Vagina (tissue), 2 donors: ENCODE measurements at regions not wholly inside any gene's neighbourhood (a gene's known extent, or its start where the extent isn't known, plus 50 kb on each side); places are given as distances from the start of the nearest gene placed in this dataset.

ENCODE experiments used
- DNase-seq, 2 donors: peaks; one replicate each; pipeline ENCODE4 v3.0.0-alpha.2; 2017; ENCODE audit errors: extremely low spot score in 2 of 2
- H3K27ac ChIP-seq: fragments of 200-600 bp; sonication (generic); one replicate; pipeline ENCODE4 v1.5.1; 2019
- H3K27me3 ChIP-seq: fragments of 200-600 bp; sonication (generic); one replicate; pipeline ENCODE4 v1.5.1; 2019
- H3K36me3 ChIP-seq, 2 donors: fragments of 200-600 bp; sonication (generic); one replicate each; pipeline ENCODE4 v1.5.1; 2017 to 2019
- H3K4me1 ChIP-seq: fragments of 200-600 bp; sonication (generic); one replicate; pipeline ENCODE4 v1.5.1; 2019
- H3K4me3 ChIP-seq, 2 donors: fragments of 200-600 bp; sonication (generic); 1 replicate in 1 of 2; 2 replicates in 1 of 2; pipeline ENCODE4 v1.5.1; 2016 to 2019
- H3K9me3 ChIP-seq: fragments of 200-600 bp; sonication (generic); one replicate; pipeline ENCODE4 v1.5.1; 2019
- CTCF ChIP-seq, 3 experiments: fragments of 450-650 bp in 2 of 3; fragments of 200-600 bp in 1 of 3; sonication (generic) in 1 of 3; IDR thresholded peaks; one replicate each; pipeline ENCODE4 v1.5.1; 2017 to 2019; ENCODE audit warnings: antibody characterized with exemption in 3 of 3, mild to moderate bottlenecking in 2 of 3, moderate library complexity in 2 of 3
- POLR2A ChIP-seq, 2 donors: fragments of 450-650 bp; IDR thresholded peaks; one replicate each; pipeline ENCODE4 v1.6.1; 2017; ENCODE audit warnings: antibody characterized with exemption in 2 of 2, mild to moderate bottlenecking in 2 of 2, moderate library complexity in 2 of 2
- POLR2AphosphoS5 ChIP-seq, 2 donors: sonication (generic); formaldehyde crosslinking; IDR thresholded peaks; one replicate each; pipeline ENCODE4 v1.9.0; 2017; ENCODE audit warnings: antibody characterized with exemption in 2 of 2, mild to moderate bottlenecking in 2 of 2, low read depth in 1 of 2; ENCODE audit not compliant: insufficient read depth in 1 of 2
- intact Hi-C: fragments of 100-400 bp; cut with DNase I; formaldehyde crosslinking; loops from one replicate; pipeline ENCODE4 v1.15.1; 2023

DNA sequence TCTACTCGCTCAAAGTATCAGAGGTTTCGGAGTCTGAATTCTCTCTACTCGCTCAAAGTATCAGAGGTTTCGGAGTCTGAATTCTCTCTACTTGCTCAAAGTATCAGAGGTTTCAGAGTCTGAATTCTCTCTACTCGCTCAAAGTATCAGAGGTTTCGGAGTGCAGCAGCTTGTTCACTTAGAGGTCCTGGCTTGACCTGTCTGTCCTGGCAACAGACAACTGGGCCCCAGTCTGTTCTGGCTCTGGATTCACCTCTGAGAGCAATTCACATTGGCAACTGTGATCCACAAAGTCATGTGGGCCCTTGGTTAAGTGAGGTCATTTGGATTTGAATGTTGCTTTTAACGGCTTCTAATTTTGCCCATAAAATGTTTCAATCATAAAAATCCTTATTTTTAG is 63.9 kb upstream of the ST8SIA6 start:
- H3K9me3 ChIP-seq: no peaks in the 10 kb centered on the region
- no peaks in the 10 kb centered on the region for H3K36me3 ChIP-seq

DNA sequence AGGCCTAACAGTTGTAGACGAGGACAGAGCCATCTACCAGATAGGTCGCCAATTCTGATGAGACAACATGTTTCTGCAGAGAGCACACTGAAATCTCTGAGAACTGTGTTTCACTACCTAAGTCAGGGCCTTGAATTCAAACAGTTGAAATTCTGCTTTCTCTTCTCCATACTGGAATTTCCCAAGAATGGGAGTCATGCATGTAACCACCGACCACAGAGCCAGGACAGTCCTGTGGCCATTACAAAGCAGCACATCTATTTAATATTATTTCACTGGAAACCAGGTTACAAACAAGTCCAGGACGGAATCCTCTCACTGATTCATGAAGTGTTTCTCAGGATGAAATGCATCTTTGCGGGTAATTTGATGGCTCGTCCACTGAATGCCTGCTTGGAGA is 62.0 kb upstream of the ST8SIA6 start:
- DNase-seq: no peak
- TF ChIP-seq POLR2AphosphoS5 (IDR thresholded peaks at IDR 0.05; ENCODE audit: insufficient read depth in 1 of 2, low read depth in 1 of 2) (no peak), CTCF (IDR thresholded peaks at IDR 0.05) (no peak), POLR2A (IDR thresholded peaks at IDR 0.05) (no peak)
- H3K4me1 ChIP-seq: no peaks in the 10 kb centered on the region
- H3K4me3 ChIP-seq: no peak overlapping the region
- intact Hi-C loops: no loop called here
- H3K27me3 ChIP-seq: no peaks in the 10 kb centered on the region
- no peaks in the 10 kb centered on the region for H3K36me3 ChIP-seq
- no peak overlapping the region for H3K27ac ChIP-seq
- H3K9me3 ChIP-seq: no peaks in the 10 kb centered on the region

More for the DNA sequence above, 63.9 kb upstream of the ST8SIA6 start:
- Histone ChIP-seq H3K27ac (no peak overlapping the region), H3K27me3 (no peaks in the 10 kb centered on the region), H3K4me3 (no peak overlapping the region), H3K4me1 (no peaks in the 10 kb centered on the region)
- intact Hi-C loops: no loop called here
- no peak for TF ChIP-seq POLR2A (IDR thresholded peaks at IDR 0.05)
- no peak for TF ChIP-seq POLR2AphosphoS5 (IDR thresholded peaks at IDR 0.05; ENCODE audit: insufficient read depth in 1 of 2, low read depth in 1 of 2)
- no peak for TF ChIP-seq CTCF (IDR thresholded peaks at IDR 0.05)
- DNase-seq: no peak

- no peaks in the 10 kb centered on the region for H3K27me3 ChIP-seq
- intact Hi-C loops: no loop called here
- no peaks in the 10 kb centered on the region for H3K4me1 ChIP-seq
- peak in 1 of 2 donors; percentile 27 for TF ChIP-seq POLR2AphosphoS5 (IDR thresholded peaks at IDR 0.05; ENCODE audit: insufficient read depth in 1 of 2, low read depth in 1 of 2)
- no peak for TF ChIP-seq CTCF (IDR thresholded peaks at IDR 0.05)
- no peak for DNase-seq
- H3K36me3 ChIP-seq: no peaks in the 10 kb centered on the region
- no peak overlapping the region for H3K4me3 ChIP-seq
- no peaks in the 10 kb centered on the region for H3K9me3 ChIP-seq
- no peak overlapping the region for H3K27ac ChIP-seq
Measured at GRCh38 chr10:17512341-17513001, 58.1 kb upstream of the ST8SIA6 start.

DNA sequence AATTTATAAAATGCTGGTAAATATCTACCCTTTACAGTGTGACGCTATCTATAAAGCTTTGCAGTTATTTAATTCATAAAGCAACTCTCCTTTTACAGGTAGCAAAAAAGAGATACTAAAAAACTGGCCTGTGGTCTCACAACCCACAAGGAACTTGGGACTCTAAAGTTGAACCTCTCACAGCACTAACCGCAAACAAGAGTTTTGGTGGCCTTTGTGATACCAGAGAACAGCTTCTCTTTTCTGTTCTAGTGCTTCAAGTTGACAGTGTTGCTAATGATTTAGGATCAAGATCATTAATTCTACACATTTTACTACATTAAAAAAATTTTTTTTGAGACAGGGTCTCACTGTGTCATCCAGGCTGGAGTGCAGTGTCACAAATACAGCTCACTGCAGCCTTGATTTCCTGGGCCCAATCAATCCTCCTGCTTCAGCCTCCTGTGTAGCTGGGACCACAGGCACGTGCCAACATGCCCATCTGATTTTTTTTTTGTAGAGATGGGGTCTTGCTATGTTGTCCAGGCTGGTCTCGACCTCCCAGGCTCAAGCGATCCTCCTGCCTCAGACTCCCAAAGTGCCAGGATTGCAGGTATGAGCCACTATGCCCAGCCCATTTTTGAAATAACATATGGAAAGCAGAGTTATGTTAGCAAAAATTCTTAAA is 56.0 kb upstream of the ST8SIA6 start:
- Histone ChIP-seq H3K4me1 (no peaks in the 10 kb centered on the region), H3K9me3 (no peaks in the 10 kb centered on the region), H3K4me3 (no peak overlapping the region), H3K27me3 (no peaks in the 10 kb centered on the region), H3K36me3 (no peaks in the 10 kb centered on the region), H3K27ac (no peak overlapping the region)
- TF ChIP-seq POLR2AphosphoS5 (IDR thresholded peaks at IDR 0.05; ENCODE audit: insufficient read depth in 1 of 2, low read depth in 1 of 2) (no peak), POLR2A (IDR thresholded peaks at IDR 0.05) (no peak), CTCF (IDR thresholded peaks at IDR 0.05) (no peak)
- no peak for DNase-seq
- intact Hi-C loops: no loop called here

DNA sequence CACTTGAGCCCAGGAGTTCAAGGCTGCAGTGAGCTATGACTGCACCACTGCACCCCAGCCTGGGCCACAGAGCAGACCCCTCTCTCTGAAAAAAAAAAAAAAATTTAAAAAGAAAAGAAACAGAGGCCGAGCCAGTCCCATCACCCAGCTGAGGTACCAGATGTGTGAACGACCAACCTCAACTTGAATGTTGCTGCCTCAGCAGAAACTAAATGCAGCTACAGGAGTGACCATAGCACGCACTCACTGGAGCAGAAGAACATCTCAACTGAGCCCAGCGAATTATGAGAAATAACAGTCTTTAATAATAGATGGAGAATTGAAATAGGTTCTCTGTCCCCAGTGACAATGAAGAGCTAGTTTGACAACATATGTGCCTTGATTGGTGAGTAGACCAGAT is 53.1 kb upstream of the ST8SIA6 start:
- Histone ChIP-seq H3K4me3 (no peak overlapping the region), H3K36me3 (no peaks in the 10 kb centered on the region), H3K4me1 (no peaks in the 10 kb centered on the region), H3K27ac (no peak overlapping the region), H3K9me3 (no peaks in the 10 kb centered on the region), H3K27me3 (no peaks in the 10 kb centered on the region)
- TF ChIP-seq POLR2A (IDR thresholded peaks at IDR 0.05): no peak
- TF ChIP-seq CTCF (IDR thresholded peaks at IDR 0.05): no peak
- no peak for TF ChIP-seq POLR2AphosphoS5 (IDR thresholded peaks at IDR 0.05; ENCODE audit: insufficient read depth in 1 of 2, low read depth in 1 of 2)
- no peak for DNase-seq
- intact Hi-C loops: no loop called here
